Heart left ventricle (tissue), 13 donors: ENCODE measurements at regions not wholly inside any gene's neighbourhood (a gene's known extent, or its start where the extent isn't known, plus 50 kb on each side); places are given as distances from the start of the nearest gene placed in this dataset.

Experiments
- POLR2A ChIP-seq, 2 donors: fragments of 450-650 bp; IDR thresholded peaks; one replicate each; pipeline ENCODE4 v1.6.1; 2017; ENCODE audit warnings: antibody characterized with exemption in 2 of 2, mild to moderate bottlenecking in 2 of 2, moderate library complexity in 2 of 2
- TF ChIP-seq, protein P1 (sequence below), 12 donors: fragments of 200-600 bp; sonication (generic) in 4 of 12; IDR thresholded peaks; one replicate each; pipeline versions ENCODE4 v1.5.0 to v1.8.0; 2018 to 2022; ENCODE audit warnings: antibody characterized with exemption in 12 of 12, mild to moderate bottlenecking in 5 of 12
- donor health status: ischemic (EF 13 %, LVEDD 7.1; RV severe dilation, severe dysfunction).
- donor health status: DM: no; HTN: yes; CAD: no.
- donor health status: DM: no; HTN: no; CAD: no.
- donor health status: ischemic (EF 25% LVEDD 6.9; RV normal size, moderate dysfunction).
- donor health status: ischemic (EF 25% LVEDD 5.7; RV mildly dilated, moderate dysfunction).
- donor health status: ischemic (EF 35%, LVEDD 5.7; RV mildly dilated, moderate dysfunction).
- donor health status: nonischemic (EF 11% LVEDD 7.7; RV severe dilation, severe dysfunction).
- donor health status: DM: yes; HTN: yes; CAD: no.
- donor health status: PGD.
- donor health status: ischemic (EF 29% LVEDD 5.4; RV normal size, mild dysfunction).
- donor health status: nonischemic (EF 23%, LVEDD 6.1; RV moderate dilation, normal function).

- TF ChIP-seq, protein P1, sequence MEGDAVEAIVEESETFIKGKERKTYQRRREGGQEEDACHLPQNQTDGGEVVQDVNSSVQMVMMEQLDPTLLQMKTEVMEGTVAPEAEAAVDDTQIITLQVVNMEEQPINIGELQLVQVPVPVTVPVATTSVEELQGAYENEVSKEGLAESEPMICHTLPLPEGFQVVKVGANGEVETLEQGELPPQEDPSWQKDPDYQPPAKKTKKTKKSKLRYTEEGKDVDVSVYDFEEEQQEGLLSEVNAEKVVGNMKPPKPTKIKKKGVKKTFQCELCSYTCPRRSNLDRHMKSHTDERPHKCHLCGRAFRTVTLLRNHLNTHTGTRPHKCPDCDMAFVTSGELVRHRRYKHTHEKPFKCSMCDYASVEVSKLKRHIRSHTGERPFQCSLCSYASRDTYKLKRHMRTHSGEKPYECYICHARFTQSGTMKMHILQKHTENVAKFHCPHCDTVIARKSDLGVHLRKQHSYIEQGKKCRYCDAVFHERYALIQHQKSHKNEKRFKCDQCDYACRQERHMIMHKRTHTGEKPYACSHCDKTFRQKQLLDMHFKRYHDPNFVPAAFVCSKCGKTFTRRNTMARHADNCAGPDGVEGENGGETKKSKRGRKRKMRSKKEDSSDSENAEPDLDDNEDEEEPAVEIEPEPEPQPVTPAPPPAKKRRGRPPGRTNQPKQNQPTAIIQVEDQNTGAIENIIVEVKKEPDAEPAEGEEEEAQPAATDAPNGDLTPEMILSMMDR (IDR thresholded peaks at IDR 0.05), result no peak
- TF ChIP-seq POLR2A (IDR thresholded peaks at IDR 0.05), result no peak
Observed at GRCh38 chr5:87053146-87053545, 214.5 kb upstream of the RASA1 start.
